GM04503 (cell line): ENCODE measurements at regions not wholly inside any gene's neighbourhood (a gene's known extent, or its start where the extent isn't known, plus 50 kb on each side); places are given as distances from the start of the nearest gene placed in this dataset.
"Not testable (repeated sequence)": the region's sequence is repeated elsewhere in the genome, so short reads cannot be mapped to it uniquely, and the experiment has no call there.

Source experiments
- DNase-seq: peaks from one replicate; pipeline ENCODE4 v3.0.0-alpha.2; 2012; ENCODE audit warnings: low read depth

- DNase-seq: not testable (repeated sequence)
These were observed 128.6 kb downstream of the ACTR3 start for GRCh38 chr2:114018464-114018863.

GRCh38 chr2:114020668-114021067, 130.8 kb downstream of the ACTR3 start:
- DNase-seq: no peak

- peak; percentile 10 for DNase-seq
These were observed 132.6 kb downstream of the ACTR3 start for GRCh38 chr2:114022360-114023085.

GRCh38 chr2:114024326-114024725, 134.4 kb downstream of the ACTR3 start:
- DNase-seq: no peak

GRCh38 chr2:114025030-114025429, 135.1 kb downstream of the ACTR3 start:
- DNase-seq: no peak

- no peak for DNase-seq
These were observed 137.5 kb downstream of the ACTR3 start for GRCh38 chr2:114027437-114027836.

- DNase-seq: no peak
These were observed 142.0 kb downstream of the ACTR3 start for GRCh38 chr2:114031605-114032505.

- no peak for DNase-seq
These were observed 142.8 kb downstream of the ACTR3 start for GRCh38 chr2:114032705-114033104.

GRCh38 chr2:114034742-114035141, 144.9 kb downstream of the ACTR3 start:
- DNase-seq: no peak

GRCh38 chr2:114038710-114039109, 148.8 kb downstream of the ACTR3 start:
- DNase-seq: no peak

GRCh38 chr2:114039677-114040076, 149.8 kb downstream of the ACTR3 start:
- no peak for DNase-seq

- DNase-seq: no peak
These were observed 150.9 kb downstream of the ACTR3 start for GRCh38 chr2:114040826-114041225.

GRCh38 chr2:114044985-114045384, 155.1 kb downstream of the ACTR3 start:
- no peak for DNase-seq

- DNase-seq: no peak
These were observed 156.5 kb downstream of the ACTR3 start for GRCh38 chr2:114046373-114046772.

GRCh38 chr2:114046866-114047435, 157.1 kb downstream of the ACTR3 start:
- DNase-seq: no peak

- no peak for DNase-seq
These were observed 159.4 kb downstream of the ACTR3 start for GRCh38 chr2:114049280-114049679.

- no peak for DNase-seq
These were observed 159.9 kb downstream of the ACTR3 start for GRCh38 chr2:114049826-114050225.

GRCh38 chr2:114056294-114057143, 166.6 kb downstream of the ACTR3 start:
- no peak for DNase-seq

GRCh38 chr2:114057638-114058037, 167.7 kb downstream of the ACTR3 start:
- no peak for DNase-seq

GRCh38 chr2:114061566-114062098, 171.7 kb downstream of the ACTR3 start:
- no peak for DNase-seq

GRCh38 chr2:114063346-114063745, 173.5 kb downstream of the ACTR3 start:
- no peak for DNase-seq

GRCh38 chr2:114065731-114066130, 175.8 kb downstream of the ACTR3 start:
- DNase-seq: no peak
